ENCODE measurements at regions not wholly inside any gene's neighbourhood (a gene's known extent, or its start where the extent isn't known, plus 50 kb on each side); places are given as distances from the start of the nearest gene placed in this dataset.

DNA sequence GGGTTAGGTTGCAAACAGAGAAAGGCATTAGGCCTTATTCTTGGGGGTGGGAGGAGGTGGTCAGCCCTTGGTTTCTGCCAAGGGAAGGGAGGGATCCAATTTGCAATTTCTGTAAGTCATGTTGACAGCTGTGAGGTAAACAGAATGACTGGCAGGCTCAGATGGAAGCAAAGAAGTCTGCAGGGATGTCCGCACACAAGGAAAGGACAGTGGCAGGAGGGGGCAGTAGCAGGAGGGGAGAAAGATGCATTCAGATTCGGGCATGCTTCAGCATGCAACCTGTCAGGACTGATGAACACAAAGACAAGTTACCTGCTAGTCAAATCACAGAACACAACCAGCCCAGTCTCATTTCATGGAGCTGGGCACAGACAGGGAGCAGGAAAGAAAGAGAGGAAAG is 217.9 kb upstream of the FOXA2 start:
- no peak overlapping the region for H3K4me3 ChIP-seq (ENCODE audit: insufficient read depth, low read length)
- no peaks in the 10 kb centered on the region for H3K36me3 ChIP-seq (ENCODE audit: insufficient read depth, low read length)
- no peaks in the 10 kb centered on the region for H3K79me2 ChIP-seq (ENCODE audit: insufficient read depth, low read length)
- H4K20me1 ChIP-seq (ENCODE audit: insufficient read depth, low read length), result no peaks in the 10 kb centered on the region
- H3K9me3 ChIP-seq (ENCODE audit: low read depth, low read length), result no peaks in the 10 kb centered on the region
- no peak overlapping the region for H3K27ac ChIP-seq (ENCODE audit: low read depth, low read length)
- H3K4me2 ChIP-seq (ENCODE audit: insufficient read depth, low read length), result no peak overlapping the region
- H3K27me3 ChIP-seq (ENCODE audit: insufficient read depth, low read length), result peaks cover 16% of the 10 kb centered on the region
- no peaks in the 10 kb centered on the region for H3K4me1 ChIP-seq (ENCODE audit: insufficient read depth, low read length)
- H2AFZ ChIP-seq (ENCODE audit: low read length), result no peak overlapping the region
- TF ChIP-seq, protein P1, sequence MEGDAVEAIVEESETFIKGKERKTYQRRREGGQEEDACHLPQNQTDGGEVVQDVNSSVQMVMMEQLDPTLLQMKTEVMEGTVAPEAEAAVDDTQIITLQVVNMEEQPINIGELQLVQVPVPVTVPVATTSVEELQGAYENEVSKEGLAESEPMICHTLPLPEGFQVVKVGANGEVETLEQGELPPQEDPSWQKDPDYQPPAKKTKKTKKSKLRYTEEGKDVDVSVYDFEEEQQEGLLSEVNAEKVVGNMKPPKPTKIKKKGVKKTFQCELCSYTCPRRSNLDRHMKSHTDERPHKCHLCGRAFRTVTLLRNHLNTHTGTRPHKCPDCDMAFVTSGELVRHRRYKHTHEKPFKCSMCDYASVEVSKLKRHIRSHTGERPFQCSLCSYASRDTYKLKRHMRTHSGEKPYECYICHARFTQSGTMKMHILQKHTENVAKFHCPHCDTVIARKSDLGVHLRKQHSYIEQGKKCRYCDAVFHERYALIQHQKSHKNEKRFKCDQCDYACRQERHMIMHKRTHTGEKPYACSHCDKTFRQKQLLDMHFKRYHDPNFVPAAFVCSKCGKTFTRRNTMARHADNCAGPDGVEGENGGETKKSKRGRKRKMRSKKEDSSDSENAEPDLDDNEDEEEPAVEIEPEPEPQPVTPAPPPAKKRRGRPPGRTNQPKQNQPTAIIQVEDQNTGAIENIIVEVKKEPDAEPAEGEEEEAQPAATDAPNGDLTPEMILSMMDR (IDR thresholded peaks at IDR 0.05; ENCODE audit: extremely low read depth, low read depth, low read length), result no peak
- no peak for DNase-seq (ENCODE audit: insufficient read length, low spot score, missing footprints)

- no peak for DNase-seq (ENCODE audit: insufficient read length, low spot score, missing footprints)
- Histone ChIP-seq H3K36me3 (ENCODE audit: insufficient read depth, low read length) (no peaks in the 10 kb centered on the region), H4K20me1 (ENCODE audit: insufficient read depth, low read length) (no peaks in the 10 kb centered on the region), H2AFZ (ENCODE audit: low read length) (no peak overlapping the region), H3K4me3 (ENCODE audit: insufficient read depth, low read length) (no peak overlapping the region), H3K4me2 (ENCODE audit: insufficient read depth, low read length) (no peak overlapping the region), H3K4me1 (ENCODE audit: insufficient read depth, low read length) (no peaks in the 10 kb centered on the region), H3K79me2 (ENCODE audit: insufficient read depth, low read length) (no peaks in the 10 kb centered on the region), H3K9me3 (ENCODE audit: low read depth, low read length) (no peaks in the 10 kb centered on the region), H3K27ac (ENCODE audit: low read depth, low read length) (no peak overlapping the region), H3K27me3 (ENCODE audit: insufficient read depth, low read length) (peaks cover 13% of the 10 kb centered on the region)
- TF ChIP-seq, protein P1 (IDR thresholded peaks at IDR 0.05; ENCODE audit: extremely low read depth, low read depth, low read length), result no peak
Observed at GRCh38 chr20:22805219-22805618, 220.8 kb upstream of the FOXA2 start.

- Histone ChIP-seq H3K36me3 (ENCODE audit: insufficient read depth, low read length) (no peaks in the 10 kb centered on the region), H3K4me3 (ENCODE audit: insufficient read depth, low read length) (no peak overlapping the region), H3K9me3 (ENCODE audit: low read depth, low read length) (no peaks in the 10 kb centered on the region), H3K79me2 (ENCODE audit: insufficient read depth, low read length) (no peaks in the 10 kb centered on the region), H3K27me3 (ENCODE audit: insufficient read depth, low read length) (peaks cover 8% of the 10 kb centered on the region), H3K27ac (ENCODE audit: low read depth, low read length) (no peak overlapping the region), H3K4me1 (ENCODE audit: insufficient read depth, low read length) (no peaks in the 10 kb centered on the region), H3K4me2 (ENCODE audit: insufficient read depth, low read length) (no peak overlapping the region), H4K20me1 (ENCODE audit: insufficient read depth, low read length) (no peaks in the 10 kb centered on the region), H2AFZ (ENCODE audit: low read length) (no peak overlapping the region)
- TF ChIP-seq, protein P1 (IDR thresholded peaks at IDR 0.05; ENCODE audit: extremely low read depth, low read depth, low read length), result no peak
- no peak for DNase-seq (ENCODE audit: insufficient read length, low spot score, missing footprints)
Observed at GRCh38 chr20:22805996-22806395, 221.6 kb upstream of the FOXA2 start.

GRCh38 chr20:22807045-22807444 is 222.7 kb upstream of the FOXA2 start:
- Histone ChIP-seq H3K4me3 (ENCODE audit: insufficient read depth, low read length) (no peak overlapping the region), H3K9me3 (ENCODE audit: low read depth, low read length) (no peaks in the 10 kb centered on the region), H3K4me2 (ENCODE audit: insufficient read depth, low read length) (no peak overlapping the region), H4K20me1 (ENCODE audit: insufficient read depth, low read length) (no peaks in the 10 kb centered on the region), H3K27ac (ENCODE audit: low read depth, low read length) (no peak overlapping the region), H3K36me3 (ENCODE audit: insufficient read depth, low read length) (no peaks in the 10 kb centered on the region), H3K79me2 (ENCODE audit: insufficient read depth, low read length) (no peaks in the 10 kb centered on the region), H3K4me1 (ENCODE audit: insufficient read depth, low read length) (no peaks in the 10 kb centered on the region), H3K27me3 (ENCODE audit: insufficient read depth, low read length) (peaks cover 3% of the 10 kb centered on the region), H2AFZ (ENCODE audit: low read length) (no peak overlapping the region)
- no peak for DNase-seq (ENCODE audit: insufficient read length, low spot score, missing footprints)
- TF ChIP-seq, protein P1 (IDR thresholded peaks at IDR 0.05; ENCODE audit: extremely low read depth, low read depth, low read length), result no peak

All from osteoblast (primary cell).